MM.1S (cell line): ENCODE measurements at regions not wholly inside any gene's neighbourhood (a gene's known extent, or its start where the extent isn't known, plus 50 kb on each side); places are given as distances from the start of the nearest gene placed in this dataset.

Experiments
- DNase-seq: peaks from one replicate; pipeline ENCODE4 v3.0.0-alpha.2; 2015
- H2AFZ ChIP-seq: fragments of 300-600 bp; sonication (generic); 2 replicates; pipeline ENCODE4 v1.6.0; 2016; ENCODE audit warnings: antibody characterized with exemption, low read length
- H3F3A ChIP-seq: fragments of 300-600 bp; sonication (generic); 2 replicates; pipeline ENCODE4 v1.6.1; 2016; ENCODE audit warnings: mild to moderate bottlenecking, antibody characterized with exemption, low read length, moderate library complexity, mixed read lengths; ENCODE audit not compliant: insufficient read depth
- H3K27ac ChIP-seq: fragments of 300-600 bp; sonication (generic); 2 replicates; pipeline ENCODE4 v1.5.1; 2016; ENCODE audit warnings: mild to moderate bottlenecking, low read length
- H3K27me3 ChIP-seq: fragments of 300-600 bp; sonication (generic); replicated peaks from 2 replicates; pipeline ENCODE4 v1.6.0; 2016; ENCODE audit warnings: low read length; ENCODE audit not compliant: insufficient read depth
- H3K36me3 ChIP-seq: fragments of 300-600 bp; sonication (generic); replicated peaks from 2 replicates; pipeline ENCODE4 v1.6.1; 2016; ENCODE audit warnings: mild to moderate bottlenecking, low read length, mixed read lengths; ENCODE audit not compliant: insufficient read depth
- H3K4me1 ChIP-seq: fragments of 300-600 bp; sonication (generic); 2 replicates; pipeline ENCODE4 v1.6.1; 2016; ENCODE audit warnings: low read length, mixed read lengths
- H3K4me2 ChIP-seq: fragments of 300-600 bp; sonication (generic); 2 replicates; pipeline ENCODE4 v1.6.0; 2016; ENCODE audit warnings: low read depth, low read length
- H3K4me3 ChIP-seq: fragments of 300-600 bp; sonication (generic); 2 replicates; pipeline ENCODE4 v1.5.1; 2016; ENCODE audit warnings: low read length, mixed read lengths
- H3K79me2 ChIP-seq: fragments of 300-600 bp; sonication (generic); 2 replicates; pipeline ENCODE4 v1.6.1; 2016; ENCODE audit warnings: mixed run types, low read length, mixed read lengths
- H3K9ac ChIP-seq: fragments of 300-600 bp; sonication (generic); 2 replicates; pipeline ENCODE4 v1.6.1; 2016; ENCODE audit warnings: low read length, mixed read lengths
- H3K9me2 ChIP-seq: fragments of 300-600 bp; sonication (generic); replicated peaks from 2 replicates; pipeline ENCODE4 v1.6.1; 2016; ENCODE audit warnings: mild to moderate bottlenecking, low read length, mixed read lengths; ENCODE audit not compliant: insufficient read depth
- H3K9me3 ChIP-seq: fragments of 300-600 bp; sonication (generic); replicated peaks from 2 replicates; pipeline ENCODE4 v1.6.1; 2016; ENCODE audit warnings: mild to moderate bottlenecking, low read length, mixed read lengths; ENCODE audit not compliant: insufficient read depth
- H4K20me1 ChIP-seq: fragments of 300-600 bp; sonication (generic); 2 replicates; pipeline ENCODE4 v1.6.1; 2016; ENCODE audit warnings: mild to moderate bottlenecking, low read length, moderate library complexity, mixed read lengths; ENCODE audit not compliant: insufficient read depth
- EZH2 ChIP-seq: fragments of 300-600 bp; sonication (generic); optimal IDR thresholded peaks from 2 replicates; pipeline ENCODE3; 2017; ENCODE audit warnings: low read depth, mild to moderate bottlenecking, antibody characterized with exemption, low read length, mixed read lengths
- EZH2phosphoT487 ChIP-seq: fragments of 300-600 bp; sonication (generic); IDR thresholded peaks from 2 replicates; pipeline ENCODE4 v1.6.1; 2018; ENCODE audit warnings: antibody characterized with exemption, low read length
- TF ChIP-seq, protein P1 (sequence below): fragments of 300-600 bp; sonication (generic); IDR thresholded peaks from 2 replicates; pipeline ENCODE4 v1.5.1; 2016; ENCODE audit warnings: antibody characterized with exemption, low read length, mixed read lengths

DNA sequence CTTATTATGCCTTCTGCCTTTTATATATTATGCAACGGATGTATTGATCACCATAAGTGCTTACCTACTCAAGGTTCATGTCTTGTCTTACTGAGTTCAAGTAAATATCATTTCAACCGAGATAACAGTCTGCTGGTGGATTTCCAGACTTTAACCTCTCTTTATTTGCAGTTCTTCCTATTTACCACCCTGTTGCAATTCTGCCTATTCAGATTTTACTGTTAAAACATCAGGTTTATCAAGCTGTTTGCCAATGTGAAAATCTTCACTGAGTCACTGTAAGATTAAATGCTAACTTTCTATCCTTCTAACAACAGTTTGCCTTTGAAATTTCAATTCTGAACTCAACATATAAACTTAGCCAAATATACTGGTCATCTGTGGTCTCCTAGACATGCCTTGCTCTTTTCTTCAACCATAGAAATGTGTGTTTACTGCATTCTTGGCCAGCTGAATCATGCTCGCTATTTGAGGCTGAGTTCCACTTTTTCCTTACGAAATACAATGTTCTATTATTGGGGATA lies 471.7 kb upstream of the RORB start:
- no peaks in the 10 kb centered on the region for H3F3A ChIP-seq
- no peaks in the 10 kb centered on the region for H3K9me2 ChIP-seq
- no peaks in the 10 kb centered on the region for H4K20me1 ChIP-seq
- H2AFZ ChIP-seq, result no peak overlapping the region
- no peak for DNase-seq
- H3K79me2 ChIP-seq, result no peaks in the 10 kb centered on the region
- no peak overlapping the region for H3K4me3 ChIP-seq
- H3K9me3 ChIP-seq, result no peaks in the 10 kb centered on the region
- H3K27me3 ChIP-seq, result no peaks in the 10 kb centered on the region
- no peaks in the 10 kb centered on the region for H3K4me1 ChIP-seq
- H3K9ac ChIP-seq, result no peak overlapping the region
- no peaks in the 10 kb centered on the region for H3K36me3 ChIP-seq
- H3K4me2 ChIP-seq, result no peak overlapping the region
- H3K27ac ChIP-seq, result no peak overlapping the region
- TF ChIP-seq, protein P1, sequence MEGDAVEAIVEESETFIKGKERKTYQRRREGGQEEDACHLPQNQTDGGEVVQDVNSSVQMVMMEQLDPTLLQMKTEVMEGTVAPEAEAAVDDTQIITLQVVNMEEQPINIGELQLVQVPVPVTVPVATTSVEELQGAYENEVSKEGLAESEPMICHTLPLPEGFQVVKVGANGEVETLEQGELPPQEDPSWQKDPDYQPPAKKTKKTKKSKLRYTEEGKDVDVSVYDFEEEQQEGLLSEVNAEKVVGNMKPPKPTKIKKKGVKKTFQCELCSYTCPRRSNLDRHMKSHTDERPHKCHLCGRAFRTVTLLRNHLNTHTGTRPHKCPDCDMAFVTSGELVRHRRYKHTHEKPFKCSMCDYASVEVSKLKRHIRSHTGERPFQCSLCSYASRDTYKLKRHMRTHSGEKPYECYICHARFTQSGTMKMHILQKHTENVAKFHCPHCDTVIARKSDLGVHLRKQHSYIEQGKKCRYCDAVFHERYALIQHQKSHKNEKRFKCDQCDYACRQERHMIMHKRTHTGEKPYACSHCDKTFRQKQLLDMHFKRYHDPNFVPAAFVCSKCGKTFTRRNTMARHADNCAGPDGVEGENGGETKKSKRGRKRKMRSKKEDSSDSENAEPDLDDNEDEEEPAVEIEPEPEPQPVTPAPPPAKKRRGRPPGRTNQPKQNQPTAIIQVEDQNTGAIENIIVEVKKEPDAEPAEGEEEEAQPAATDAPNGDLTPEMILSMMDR, result no peak
- no peak for TF ChIP-seq EZH2
- TF ChIP-seq EZH2phosphoT487, result no peak

DNA sequence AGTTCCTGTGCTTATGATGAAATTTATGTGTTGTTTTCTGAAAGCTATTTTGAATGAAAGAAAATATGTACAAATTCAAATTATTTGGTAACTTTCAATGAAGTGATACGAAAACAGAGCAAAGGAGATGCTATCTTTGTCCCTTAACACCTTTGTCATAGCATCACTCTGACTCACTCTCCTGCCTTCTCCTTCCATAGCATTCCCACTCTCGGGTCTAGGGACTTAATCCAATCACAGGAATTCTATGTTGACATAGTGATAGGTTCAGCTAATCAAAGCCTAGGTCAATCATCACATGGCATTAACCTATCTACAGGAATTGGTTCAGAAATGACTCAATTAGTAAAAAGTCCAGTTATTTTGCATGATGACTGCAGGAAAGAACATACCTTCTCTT lies 464.7 kb upstream of the RORB start:
- TF ChIP-seq, protein P1, result no peak
- TF ChIP-seq EZH2phosphoT487 (no peak), EZH2 (no peak)
- Histone ChIP-seq H3K79me2 (no peaks in the 10 kb centered on the region), H3K27me3 (no peaks in the 10 kb centered on the region), H3K27ac (no peak overlapping the region), H3K9me3 (no peaks in the 10 kb centered on the region), H4K20me1 (no peaks in the 10 kb centered on the region), H3K9ac (no peak overlapping the region), H3K4me2 (no peak overlapping the region), H3K36me3 (no peaks in the 10 kb centered on the region), H2AFZ (no peak overlapping the region), H3F3A (no peaks in the 10 kb centered on the region), H3K4me1 (no peaks in the 10 kb centered on the region), H3K4me3 (no peak overlapping the region), H3K9me2 (no peaks in the 10 kb centered on the region)
- no peak for DNase-seq

DNA sequence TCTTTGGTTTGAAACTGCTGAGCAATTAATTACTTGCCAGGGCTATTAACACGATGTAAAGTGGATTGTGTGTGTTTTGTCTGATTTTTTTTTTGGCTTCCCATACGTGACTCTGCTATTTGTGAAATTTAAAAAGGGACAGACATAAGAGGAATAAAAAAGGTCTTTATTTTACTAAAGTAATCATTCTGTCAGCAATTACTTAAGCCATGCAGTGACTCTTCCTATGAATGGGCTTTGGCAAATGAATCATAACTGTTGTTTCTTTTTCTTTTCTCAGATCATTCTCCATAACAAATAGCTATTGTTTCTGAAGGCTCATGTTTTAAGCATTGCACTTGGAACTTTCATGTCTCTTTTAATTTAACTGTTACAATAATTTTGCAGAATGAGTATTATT lies 461.3 kb upstream of the RORB start:
- DNase-seq, result no peak
- Histone ChIP-seq H3K79me2 (no peaks in the 10 kb centered on the region), H3K27me3 (no peaks in the 10 kb centered on the region), H3K4me3 (no peak overlapping the region), H3K9ac (no peak overlapping the region), H3K36me3 (no peaks in the 10 kb centered on the region), H3K27ac (no peak overlapping the region), H2AFZ (no peak overlapping the region), H4K20me1 (no peaks in the 10 kb centered on the region), H3F3A (no peaks in the 10 kb centered on the region), H3K9me3 (no peaks in the 10 kb centered on the region), H3K4me2 (no peak overlapping the region), H3K4me1 (no peaks in the 10 kb centered on the region), H3K9me2 (no peaks in the 10 kb centered on the region)
- TF ChIP-seq, protein P1, result no peak
- TF ChIP-seq EZH2, result no peak
- no peak for TF ChIP-seq EZH2phosphoT487
